Neural cell (in vitro differentiated cells): ENCODE measurements at regions not wholly inside any gene's neighbourhood (a gene's known extent, or its start where the extent isn't known, plus 50 kb on each side); places are given as distances from the start of the nearest gene placed in this dataset.

ENCODE experiments used
- CTCF ChIP-seq: fragments of 450-650 bp; IDR thresholded peaks from 2 replicates; pipeline ENCODE4 v1.5.1; 2014; ENCODE audit warnings: antibody characterized with exemption, mild to moderate bottlenecking, moderate library complexity; ENCODE audit not compliant: poor library complexity, severe bottlenecking
- EP300 ChIP-seq: fragments of 450-650 bp; conservative IDR thresholded peaks from 2 replicates; pipeline ENCODE4 v1.6.1; 2014; ENCODE audit warnings: antibody characterized with exemption, mild to moderate bottlenecking, moderate library complexity; ENCODE audit not compliant: poor library complexity, severe bottlenecking
- EZH2 ChIP-seq: fragments of 200-600, 300-800 bp; shearing (Covaris generic), sonication (generic); IDR thresholded peaks from 2 replicates; pipeline ENCODE4 v1.6.1; 2014; ENCODE audit warnings: antibody characterized with exemption, low read length, borderline replicate concordance, mild to moderate bottlenecking; ENCODE audit not compliant: insufficient read depth, poor library complexity, severe bottlenecking
- POLR2AphosphoS5 ChIP-seq: IDR thresholded peaks from 2 replicates; pipeline ENCODE4 v1.6.1; 2012
- SMC3 ChIP-seq: fragments of 450-650 bp; conservative IDR thresholded peaks from 2 replicates; pipeline ENCODE4 v1.6.1; 2014; ENCODE audit warnings: antibody characterized with exemption, mild to moderate bottlenecking, moderate library complexity; ENCODE audit not compliant: poor library complexity
- TF ChIP-seq, protein P1 (sequence below): IDR thresholded peaks from 2 replicates; pipeline ENCODE4 v1.6.1; 2012; ENCODE audit warnings: borderline replicate concordance

DNA sequence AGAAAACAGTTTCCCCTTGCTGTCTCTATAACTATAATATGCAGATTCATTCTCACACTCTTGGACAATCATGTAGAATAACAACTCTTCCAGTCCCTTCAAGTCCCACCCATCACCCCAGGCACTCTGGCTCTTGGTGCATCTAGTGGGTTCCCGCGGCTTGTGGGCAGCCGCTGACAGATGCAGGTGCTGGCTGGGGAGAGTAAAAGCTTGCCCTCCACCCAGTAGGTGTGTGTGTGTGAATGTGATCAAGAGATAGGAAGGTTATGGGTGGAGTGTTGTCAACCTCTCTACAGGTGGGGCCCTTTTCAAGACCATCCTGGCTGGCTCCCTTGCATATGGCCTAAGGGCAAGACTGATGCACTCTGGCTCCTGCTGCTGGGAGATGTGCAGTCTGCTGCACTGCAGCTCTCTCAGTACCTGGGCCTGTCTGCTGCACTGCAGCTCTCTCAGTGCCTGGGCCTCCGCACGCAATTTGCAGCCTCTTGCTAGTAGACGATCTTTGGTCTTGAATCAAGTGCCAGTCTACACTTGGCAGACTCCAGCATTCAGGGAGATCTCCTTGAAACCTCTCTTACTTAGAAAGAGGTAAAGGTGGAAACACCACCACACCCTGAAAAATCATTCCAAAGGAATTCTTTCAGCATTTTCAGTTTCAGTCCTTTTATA is 189.7 kb upstream of the GDNF start:
- TF ChIP-seq, protein P1, sequence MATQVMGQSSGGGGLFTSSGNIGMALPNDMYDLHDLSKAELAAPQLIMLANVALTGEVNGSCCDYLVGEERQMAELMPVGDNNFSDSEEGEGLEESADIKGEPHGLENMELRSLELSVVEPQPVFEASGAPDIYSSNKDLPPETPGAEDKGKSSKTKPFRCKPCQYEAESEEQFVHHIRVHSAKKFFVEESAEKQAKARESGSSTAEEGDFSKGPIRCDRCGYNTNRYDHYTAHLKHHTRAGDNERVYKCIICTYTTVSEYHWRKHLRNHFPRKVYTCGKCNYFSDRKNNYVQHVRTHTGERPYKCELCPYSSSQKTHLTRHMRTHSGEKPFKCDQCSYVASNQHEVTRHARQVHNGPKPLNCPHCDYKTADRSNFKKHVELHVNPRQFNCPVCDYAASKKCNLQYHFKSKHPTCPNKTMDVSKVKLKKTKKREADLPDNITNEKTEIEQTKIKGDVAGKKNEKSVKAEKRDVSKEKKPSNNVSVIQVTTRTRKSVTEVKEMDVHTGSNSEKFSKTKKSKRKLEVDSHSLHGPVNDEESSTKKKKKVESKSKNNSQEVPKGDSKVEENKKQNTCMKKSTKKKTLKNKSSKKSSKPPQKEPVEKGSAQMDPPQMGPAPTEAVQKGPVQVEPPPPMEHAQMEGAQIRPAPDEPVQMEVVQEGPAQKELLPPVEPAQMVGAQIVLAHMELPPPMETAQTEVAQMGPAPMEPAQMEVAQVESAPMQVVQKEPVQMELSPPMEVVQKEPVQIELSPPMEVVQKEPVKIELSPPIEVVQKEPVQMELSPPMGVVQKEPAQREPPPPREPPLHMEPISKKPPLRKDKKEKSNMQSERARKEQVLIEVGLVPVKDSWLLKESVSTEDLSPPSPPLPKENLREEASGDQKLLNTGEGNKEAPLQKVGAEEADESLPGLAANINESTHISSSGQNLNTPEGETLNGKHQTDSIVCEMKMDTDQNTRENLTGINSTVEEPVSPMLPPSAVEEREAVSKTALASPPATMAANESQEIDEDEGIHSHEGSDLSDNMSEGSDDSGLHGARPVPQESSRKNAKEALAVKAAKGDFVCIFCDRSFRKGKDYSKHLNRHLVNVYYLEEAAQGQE, result no peak
- TF ChIP-seq CTCF, result no peak
- TF ChIP-seq EP300, result no peak
- TF ChIP-seq EZH2, result no peak
- no peak for TF ChIP-seq POLR2AphosphoS5
- TF ChIP-seq SMC3, result no peak
